ENCODE measurements at regions not wholly inside any gene's neighbourhood (a gene's known extent, or its start where the extent isn't known, plus 50 kb on each side); places are given as distances from the start of the nearest gene placed in this dataset.
"Not testable (repeated sequence)": the region's sequence is repeated elsewhere in the genome, so short reads cannot be mapped to it uniquely, and the experiment has no call there.

GRCh38 chr6:167420177-167420576, 95.3 kb downstream of the TTLL2 start:
- no peaks in the 10 kb centered on the region for H3K36me3 ChIP-seq
- no peaks in the 10 kb centered on the region for H3K9me3 ChIP-seq
- no peak for DNase-seq
- H3K27me3 ChIP-seq (ENCODE audit: low read depth): peaks cover 14% of the 10 kb centered on the region
- ATAC-seq: no peak
- no peaks in the 10 kb centered on the region for H3K4me1 ChIP-seq
- no peak for TF ChIP-seq CTCF (IDR thresholded peaks at IDR 0.05)
- intact Hi-C loops (cut with DNase I): no loop called here
- H3K4me3 ChIP-seq: no peak overlapping the region
- no peak overlapping the region for H3K27ac ChIP-seq

GRCh38 chr6:167420858-167421766, 96.2 kb downstream of the TTLL2 start:
- Histone ChIP-seq H3K4me3 (no peak overlapping the region), H3K9me3 (no peaks in the 10 kb centered on the region), H3K27ac (no peak overlapping the region), H3K27me3 (ENCODE audit: low read depth) (peaks cover 8% of the 10 kb centered on the region), H3K36me3 (no peaks in the 10 kb centered on the region), H3K4me1 (no peaks in the 10 kb centered on the region)
- intact Hi-C loops (cut with DNase I): no loop called here
- ATAC-seq: no peak
- DNase-seq: no peak
- TF ChIP-seq CTCF (IDR thresholded peaks at IDR 0.05): no peak

GRCh38 chr6:167421944-167422343, 97.1 kb downstream of the TTLL2 start:
- intact Hi-C loops (cut with DNase I); H3K9me3 ChIP-seq; ATAC-seq: not testable (repeated sequence)

DNA sequence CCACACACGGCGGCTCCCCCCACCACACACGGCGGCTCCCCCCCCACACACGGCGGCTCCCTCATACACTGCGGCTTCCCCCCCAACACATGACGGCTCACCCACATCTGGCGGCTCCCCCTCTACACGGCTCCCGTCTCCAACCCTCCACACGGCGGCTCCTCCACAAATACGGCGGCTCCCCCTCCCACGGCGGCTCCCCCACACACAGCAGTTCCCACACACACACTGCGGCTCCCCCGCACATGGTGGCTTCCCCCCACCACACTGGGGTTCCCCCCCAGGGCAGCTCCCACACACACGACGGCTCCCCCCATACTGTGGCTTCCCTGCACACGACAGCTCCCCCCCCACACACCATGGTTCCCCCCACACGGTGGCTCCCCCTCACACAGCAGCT, 98.0 kb downstream of the TTLL2 start:
- Histone ChIP-seq H3K27ac (no peak overlapping the region), H3K9me3 (no peaks in the 10 kb centered on the region), H3K36me3 (no peaks in the 10 kb centered on the region), H3K27me3 (ENCODE audit: low read depth) (peaks cover 8% of the 10 kb centered on the region), H3K4me1 (no peaks in the 10 kb centered on the region), H3K4me3 (no peak overlapping the region)
- no peak for TF ChIP-seq CTCF (IDR thresholded peaks at IDR 0.05)
- ATAC-seq: no peak
- intact Hi-C loops (cut with DNase I): no loop called here
- DNase-seq: no peak

More at GRCh38 chr6:167421944-167422343, 97.1 kb downstream of the TTLL2 start:
- H3K27ac ChIP-seq; H3K27me3 ChIP-seq (ENCODE audit: low read depth); H3K4me1 ChIP-seq; DNase-seq; H3K4me3 ChIP-seq; H3K36me3 ChIP-seq: not testable (repeated sequence)

DNA sequence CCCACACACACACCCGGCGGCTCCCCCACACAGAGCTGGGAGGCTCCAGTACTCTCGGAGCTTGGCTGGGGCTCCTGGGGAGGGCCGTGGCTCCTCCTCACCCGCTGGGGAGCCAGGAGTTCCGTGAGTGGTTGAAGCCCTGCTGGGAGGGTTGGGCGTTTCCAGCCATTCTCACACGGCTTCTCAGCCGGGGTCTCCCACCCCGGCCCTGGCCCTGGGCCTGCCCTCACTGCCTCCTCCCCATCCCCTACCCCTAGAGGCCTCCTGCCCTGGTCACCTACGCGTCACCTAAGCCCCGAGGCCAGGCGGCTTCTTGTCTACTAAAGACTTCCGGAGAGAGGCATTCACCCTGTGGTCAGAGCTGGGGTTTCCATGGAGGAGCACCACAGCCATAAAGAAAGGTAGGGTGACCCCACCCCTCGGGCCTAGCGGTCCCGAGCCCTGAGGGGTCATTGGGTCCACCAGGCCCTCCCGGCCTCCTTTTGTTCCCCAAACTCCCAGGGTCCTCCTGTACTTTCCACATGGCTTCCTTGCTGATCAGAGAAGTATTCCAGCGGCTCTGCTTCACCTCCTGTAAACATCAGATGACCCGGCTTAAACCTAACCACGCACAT, 99.3 kb downstream of the TTLL2 start:
- H3K27me3 ChIP-seq (ENCODE audit: low read depth): peaks cover 8% of the 10 kb centered on the region
- H3K9me3 ChIP-seq: no peaks in the 10 kb centered on the region
- DNase-seq (no peak), ATAC-seq (no peak)
- no peak overlapping the region for H3K4me3 ChIP-seq
- intact Hi-C loops (cut with DNase I): no loop called here
- no peaks in the 10 kb centered on the region for H3K36me3 ChIP-seq
- H3K4me1 ChIP-seq: no peaks in the 10 kb centered on the region
- no peak for TF ChIP-seq CTCF (IDR thresholded peaks at IDR 0.05)
- H3K27ac ChIP-seq: no peak overlapping the region

DNA sequence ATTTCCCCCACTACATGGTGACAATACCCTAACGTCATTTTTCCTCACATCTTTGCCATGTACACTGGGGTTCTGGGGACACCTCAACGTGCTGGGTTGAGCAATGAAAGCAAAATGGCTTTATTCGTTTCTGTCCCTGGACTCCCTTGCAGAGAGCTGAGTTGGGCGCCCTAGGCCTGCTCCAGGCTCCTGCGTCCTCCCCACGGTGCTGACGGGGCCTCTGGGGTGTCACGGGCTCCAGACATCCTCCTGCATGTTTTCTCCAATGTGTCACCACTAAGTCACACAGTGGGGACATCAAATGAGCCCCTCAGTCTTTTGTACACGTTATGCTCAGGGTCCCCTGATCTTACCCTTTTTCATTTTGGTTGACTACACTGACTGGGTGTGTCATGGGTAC, 99.8 kb downstream of the TTLL2 start:
- Histone ChIP-seq H3K4me3 (no peak overlapping the region), H3K27me3 (ENCODE audit: low read depth) (peaks cover 8% of the 10 kb centered on the region), H3K36me3 (no peaks in the 10 kb centered on the region), H3K9me3 (no peaks in the 10 kb centered on the region), H3K4me1 (no peaks in the 10 kb centered on the region), H3K27ac (no peak overlapping the region)
- ATAC-seq (no peak), DNase-seq (no peak)
- no peak for TF ChIP-seq CTCF (IDR thresholded peaks at IDR 0.05)
- intact Hi-C loops (cut with DNase I): no loop called here
